A673 (cell line): ENCODE measurements at regions not wholly inside any gene's neighbourhood (a gene's known extent, or its start where the extent isn't known, plus 50 kb on each side); places are given as distances from the start of the nearest gene placed in this dataset.

Source experiments
- CTCF ChIP-seq: fragments of 300-800, 200-600 bp; sonication (generic); conservative IDR thresholded peaks from 2 replicates; pipeline ENCODE4 v1.5.1; 2017; ENCODE audit warnings: low read depth, mild to moderate bottlenecking, antibody characterized with exemption, low read length, moderate library complexity, mixed read lengths
- EZH2 ChIP-seq: fragments of 200-600 bp; sonication (generic); IDR thresholded peaks from 2 replicates; pipeline ENCODE4 v1.6.1; 2017; ENCODE audit warnings: borderline replicate concordance, low read depth, mild to moderate bottlenecking, mixed read lengths, antibody characterized with exemption, low read length; ENCODE audit not compliant: poor library complexity, severe bottlenecking

GRCh38 chr5:162591724-162592123 lies 524.2 kb downstream of the GABRG2 start:
- TF ChIP-seq CTCF (no peak), EZH2 (no peak)
